AG09319 (cell line): ENCODE measurements at regions not wholly inside any gene's neighbourhood (a gene's known extent, or its start where the extent isn't known, plus 50 kb on each side); places are given as distances from the start of the nearest gene placed in this dataset.

Source experiments
- DNase-seq: peaks from one replicate; pipeline ENCODE4 v3.0.0-alpha.2; 2010; ENCODE audit warnings: low read depth; ENCODE audit errors: extremely low read depth
- CTCF ChIP-seq: IDR thresholded peaks from 2 replicates; pipeline ENCODE4 v1.5.1; 2011; ENCODE audit warnings: low read depth, mild to moderate bottlenecking, inconsistent platforms, low read length, moderate library complexity

- no peak for TF ChIP-seq CTCF
- DNase-seq = no peak
Observed at GRCh38 chr6:170227996-170228945, 62.6 kb downstream of the DLL1 start.

- no peak for DNase-seq
- TF ChIP-seq CTCF = no peak
Observed at GRCh38 chr6:170227521-170227983, 63.3 kb downstream of the DLL1 start.

GRCh38 chr6:170226647-170227046 is 64.2 kb downstream of the DLL1 start:
- TF ChIP-seq CTCF = no peak
- no peak for DNase-seq

- DNase-seq = no peak
- no peak for TF ChIP-seq CTCF
Observed at GRCh38 chr6:170225852-170226417, 64.9 kb downstream of the DLL1 start.

- no peak for DNase-seq
- no peak for TF ChIP-seq CTCF
Observed at GRCh38 chr6:170224694-170225660, 65.9 kb downstream of the DLL1 start.

GRCh38 chr6:170223718-170224693 is 66.9 kb downstream of the DLL1 start:
- DNase-seq = no peak
- no peak for TF ChIP-seq CTCF
